Renal cortical epithelial cell (primary cell): ENCODE measurements at regions not wholly inside any gene's neighbourhood (a gene's known extent, or its start where the extent isn't known, plus 50 kb on each side); places are given as distances from the start of the nearest gene placed in this dataset.

Experiments
- DNase-seq: peaks from one replicate; pipeline ENCODE4 v3.0.0-alpha.2; 2011; ENCODE audit warnings: low read depth

- DNase-seq: no peak
Observed at GRCh38 chr10:8978100-8978499, 923.6 kb downstream of the GATA3 start.

GRCh38 chr10:8979976-8980375, 925.5 kb downstream of the GATA3 start:
- no peak for DNase-seq

DNA sequence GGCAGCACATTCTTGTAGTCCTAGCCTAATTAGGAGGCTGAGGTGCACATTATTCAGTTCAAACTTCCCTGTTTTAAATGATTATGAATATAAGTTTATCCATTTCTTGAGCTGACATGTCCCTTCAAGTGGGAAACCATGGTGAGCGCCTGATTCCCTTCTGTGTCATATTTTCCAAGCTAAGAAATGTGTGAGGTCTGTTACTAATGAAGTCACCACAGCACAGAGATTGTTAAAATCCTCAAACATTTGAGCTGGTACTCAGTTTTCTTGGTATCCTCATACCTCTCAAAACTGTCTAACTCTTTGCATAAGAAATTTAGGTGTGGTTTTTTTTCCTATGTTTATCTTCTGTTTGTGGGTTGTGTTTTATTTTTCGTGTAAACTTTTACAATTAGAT, 926.8 kb downstream of the GATA3 start:
- DNase-seq: no peak

DNA sequence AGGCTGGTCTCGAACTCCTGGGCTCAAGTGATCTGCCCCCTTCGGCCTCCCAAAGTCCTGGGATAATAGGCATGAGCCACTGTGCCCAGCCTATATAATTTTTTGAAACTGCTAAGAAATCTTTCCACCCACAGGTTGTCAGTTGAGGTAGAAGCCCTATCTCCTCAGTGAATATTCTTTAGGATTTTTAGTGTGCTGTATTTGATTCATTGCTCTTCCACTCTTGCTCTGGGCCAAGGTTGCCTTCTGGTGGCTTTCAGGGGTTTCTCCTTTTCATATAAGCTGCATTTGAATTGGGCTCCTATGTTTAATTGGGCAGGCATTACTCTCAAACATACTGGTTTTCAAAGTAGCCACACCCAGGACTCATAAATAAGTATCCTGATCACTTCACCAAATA, 931.2 kb downstream of the GATA3 start:
- DNase-seq: no peak

DNA sequence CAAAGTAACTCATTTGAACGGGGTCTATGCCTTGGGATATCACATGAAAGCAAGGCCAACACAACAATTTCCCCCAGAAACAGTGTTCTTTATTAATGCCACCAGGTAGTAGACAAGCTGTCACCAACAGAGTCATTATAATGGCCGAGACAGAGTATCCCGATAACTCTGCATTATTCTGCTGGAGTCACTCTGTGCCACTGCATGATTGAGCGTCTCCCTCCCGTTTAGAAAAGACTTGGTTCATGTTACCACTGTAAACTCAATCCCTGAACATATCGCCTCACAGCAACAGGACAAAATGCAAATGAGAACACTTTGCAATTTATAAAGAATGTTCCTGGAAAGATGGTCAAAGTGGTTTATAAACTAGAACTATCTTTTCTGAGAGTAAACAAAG, 932.5 kb downstream of the GATA3 start:
- no peak for DNase-seq

DNA sequence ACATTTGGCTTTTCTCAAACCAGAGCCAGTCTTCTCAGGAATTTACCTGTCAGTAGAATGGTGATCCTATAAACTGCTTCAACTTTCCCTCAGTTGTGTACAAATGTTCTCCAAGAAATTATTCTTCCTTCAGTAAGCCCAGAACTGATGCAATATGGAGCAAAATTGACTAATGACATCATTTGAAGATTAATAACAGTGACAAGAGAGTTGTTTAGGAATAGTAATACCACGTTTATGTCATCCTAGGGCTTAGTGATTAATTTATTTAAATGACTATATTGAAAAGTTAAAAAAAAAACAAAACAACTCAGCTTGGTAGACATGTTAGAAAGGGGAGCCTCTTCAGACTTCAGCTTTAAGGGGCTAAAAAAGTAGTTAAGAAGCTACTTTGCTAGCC, 933.2 kb downstream of the GATA3 start:
- DNase-seq: no peak

GRCh38 chr10:8990280-8990987, 935.9 kb downstream of the GATA3 start:
- DNase-seq: no peak

- DNase-seq: no peak
Observed at GRCh38 chr10:8992009-8992408, 937.5 kb downstream of the GATA3 start.

- DNase-seq: no peak
Observed at GRCh38 chr10:8993864-8994263, 939.4 kb downstream of the GATA3 start.

DNA sequence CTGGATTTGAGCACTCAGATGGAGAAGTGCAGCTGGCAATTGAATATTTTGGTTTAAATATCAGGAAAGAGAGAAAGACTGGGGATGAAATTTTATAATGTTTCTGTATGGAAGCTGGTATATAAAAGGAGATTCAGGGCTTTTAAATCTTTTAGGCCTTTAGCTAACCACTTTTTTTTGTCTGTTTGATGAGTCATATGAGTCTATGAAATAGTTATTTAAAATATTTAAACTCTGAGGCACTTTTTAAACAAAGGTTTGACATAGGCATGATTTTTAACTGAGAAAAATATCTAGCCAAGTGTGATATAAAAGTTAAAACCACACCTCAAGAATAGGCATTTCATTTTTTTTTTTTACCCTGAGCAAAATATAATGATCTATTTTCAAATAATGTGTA, 944.3 kb downstream of the GATA3 start:
- DNase-seq: no peak

- no peak for DNase-seq
Observed at GRCh38 chr10:9003122-9003521, 948.6 kb downstream of the GATA3 start.

DNA sequence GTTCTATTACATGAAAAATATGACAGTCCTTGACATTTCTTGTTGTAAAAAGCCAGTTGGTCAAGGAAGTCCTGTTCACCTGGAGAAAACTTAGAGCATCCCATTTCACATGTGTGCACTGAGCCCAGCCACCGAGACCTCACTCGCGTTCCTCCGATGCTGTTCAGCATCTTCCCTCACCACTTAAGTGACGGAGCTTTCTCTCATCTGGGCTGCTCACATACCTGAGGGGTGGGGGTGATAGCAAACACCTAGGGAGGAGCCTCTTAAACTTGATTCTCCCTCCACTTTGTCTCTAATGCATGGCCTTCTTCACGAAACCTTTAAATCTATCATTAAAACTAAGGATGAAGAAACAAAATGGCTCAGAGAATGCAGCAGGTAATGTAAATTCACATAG, 950.2 kb downstream of the GATA3 start:
- no peak for DNase-seq

DNA sequence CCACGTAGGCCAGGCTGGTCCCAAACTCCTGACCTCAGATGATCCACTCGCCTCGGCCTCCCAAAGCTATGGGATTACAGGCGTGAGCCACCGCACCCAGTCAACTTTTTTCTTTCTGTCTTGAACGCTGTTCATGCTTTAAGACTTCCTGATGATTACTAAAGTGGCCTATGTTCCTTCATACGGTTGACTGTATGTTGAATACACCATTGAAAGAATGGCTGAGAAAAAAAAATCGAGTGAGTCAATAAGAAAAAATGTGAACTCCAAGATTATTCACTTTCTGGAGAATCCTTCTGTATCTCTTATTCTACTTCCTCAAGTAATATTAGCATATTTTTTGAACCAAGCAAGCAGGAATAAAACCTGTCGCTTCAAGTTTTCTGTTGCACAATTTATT, 955.0 kb downstream of the GATA3 start:
- no peak for DNase-seq

GRCh38 chr10:9010093-9010492, 955.6 kb downstream of the GATA3 start:
- DNase-seq: no peak

DNA sequence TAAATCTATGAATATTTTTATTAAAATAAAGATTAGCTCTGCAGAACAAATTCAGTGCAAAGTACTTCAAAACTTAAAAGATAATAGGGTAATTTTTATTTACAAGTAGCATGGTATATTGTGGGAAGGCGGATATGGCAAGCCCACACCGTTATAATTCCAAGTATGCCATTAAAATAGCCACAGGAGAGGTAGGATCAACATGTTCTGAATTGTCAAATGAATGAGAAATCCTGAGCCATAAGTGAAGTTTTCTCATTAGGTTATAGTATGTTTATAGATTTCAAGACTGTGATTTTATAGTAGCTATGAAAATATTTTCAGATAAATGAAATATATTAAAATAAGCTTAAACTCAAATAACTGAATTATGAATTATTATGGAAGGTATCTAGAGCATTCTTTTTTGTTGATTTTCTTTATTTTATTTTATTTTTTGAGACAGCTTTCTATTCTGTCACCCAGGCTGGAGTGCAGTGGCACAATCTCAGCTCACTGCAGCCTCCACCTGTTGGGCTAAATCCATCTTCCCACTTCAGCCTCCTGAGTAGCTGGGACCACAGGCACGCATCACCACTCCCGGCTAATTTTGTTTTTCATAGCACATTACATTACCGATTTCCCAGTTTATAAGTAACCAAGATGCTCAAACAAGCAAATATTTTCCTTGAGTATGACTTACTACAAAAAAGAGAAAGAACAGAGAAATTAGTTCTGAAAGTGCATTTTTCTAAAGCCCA, 956.6 kb downstream of the GATA3 start:
- DNase-seq: no peak

- no peak for DNase-seq
Observed at GRCh38 chr10:9012312-9012711, 957.8 kb downstream of the GATA3 start.

GRCh38 chr10:9015005-9015404, 960.5 kb downstream of the GATA3 start:
- no peak for DNase-seq

GRCh38 chr10:9015447-9015846, 961.0 kb downstream of the GATA3 start:
- DNase-seq: no peak

- no peak for DNase-seq
Observed at GRCh38 chr10:9016930-9017329, 962.4 kb downstream of the GATA3 start.

DNA sequence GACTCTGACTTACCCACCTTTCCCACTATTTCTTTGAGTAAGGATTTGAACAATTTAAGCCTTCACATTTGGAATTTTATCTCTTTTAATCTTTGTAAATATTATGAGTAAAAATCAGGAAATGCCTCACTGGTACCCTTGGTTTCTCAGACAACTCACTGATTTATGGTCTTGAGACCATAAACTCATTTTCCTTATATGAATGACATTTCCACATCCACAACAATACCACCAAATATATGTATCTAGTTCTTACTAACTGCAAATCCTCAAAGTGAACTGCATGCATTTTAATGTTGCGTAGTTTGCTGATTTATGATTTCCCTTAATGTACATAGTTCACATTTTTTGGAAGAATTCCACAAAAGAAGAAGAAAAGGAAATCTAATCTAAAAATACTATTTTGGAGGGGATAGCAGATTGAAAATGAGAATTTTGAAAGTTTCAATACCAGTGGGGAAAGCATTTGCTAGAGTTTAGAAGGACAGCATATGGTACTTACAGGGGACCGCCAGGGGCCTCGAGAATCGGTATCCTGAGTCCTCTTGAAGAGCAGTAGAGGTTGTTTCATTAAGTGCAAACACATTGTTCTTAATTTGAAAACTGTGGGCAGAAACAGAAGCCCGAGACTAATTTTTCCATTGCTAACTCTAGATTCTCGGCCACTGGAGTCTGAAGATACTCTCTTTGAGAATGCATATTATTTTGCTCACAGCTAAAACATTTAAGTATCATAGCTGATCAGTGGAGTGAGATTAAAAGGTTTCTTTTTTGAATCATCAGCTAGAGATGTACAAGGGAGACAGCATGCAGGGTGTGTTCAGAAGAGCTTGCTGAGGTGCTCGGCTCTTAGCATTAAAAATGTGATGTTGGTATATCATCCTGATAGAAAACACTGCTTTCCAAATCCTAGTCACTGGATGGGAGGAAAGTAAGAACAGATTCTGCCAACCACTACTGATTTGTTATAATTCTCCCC, 964.0 kb downstream of the GATA3 start:
- no peak for DNase-seq

- DNase-seq: no peak
Observed at GRCh38 chr10:9023206-9023605, 968.7 kb downstream of the GATA3 start.

DNA sequence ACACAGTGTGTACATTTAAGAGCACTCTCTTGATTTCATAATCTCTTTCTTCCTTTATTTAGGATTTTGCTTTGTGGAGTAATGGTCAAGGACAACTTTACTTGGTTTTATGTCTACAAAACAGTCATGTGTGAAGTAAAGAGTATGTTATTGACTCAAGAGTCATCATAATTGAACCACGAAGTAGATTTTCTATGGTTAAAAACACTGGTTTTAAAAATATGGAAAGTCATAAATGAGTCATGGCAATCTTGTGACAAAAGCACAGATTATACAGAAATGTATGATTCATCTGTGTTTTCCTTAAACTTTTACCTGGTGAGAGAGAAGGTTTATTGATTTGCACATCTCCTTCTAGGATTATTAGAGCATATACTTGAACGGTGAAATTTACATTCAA, 969.7 kb downstream of the GATA3 start:
- no peak for DNase-seq
